ENCODE measurements at regions not wholly inside any gene's neighbourhood (a gene's known extent, or its start where the extent isn't known, plus 50 kb on each side); places are given as distances from the start of the nearest gene placed in this dataset.

GRCh38 chr9:124197177-124198095 lies 60.3 kb upstream of the NEK6 start:
- Mint-ChIP-seq H3K9me3 (peaks cover 0 to 11% (median 4%) of the 10 kb centered on the region in 6 donors), H3K4me3 (peak overlapping the region; percentile 69 to 78 (median 75)), H3K27me3 (ENCODE audit: low read depth in 3 of 3) (peaks cover 0 to 2% (median 1%) of the 10 kb centered on the region in 3 donors), H3K4me1 (peaks cover 58 to 60% of the 10 kb centered on the region in 2 donors), H3K27ac (peak overlapping the region; percentile 59 to 87 (median 72)), H3K36me3 (peaks cover 8% of the 10 kb centered on the region in 3 donors)
- peak; percentile 44 to 60 (median 55) for DNase-seq

- H3K4me3 Mint-ChIP-seq = peak overlapping the region in 4 of 5 donors; percentile 42 to 78 (median 62)
- H3K36me3 Mint-ChIP-seq = peaks cover 8% of the 10 kb centered on the region in 3 donors
- H3K27ac Mint-ChIP-seq = peak overlapping the region in 1 of 6 donors; percentile 71
- H3K9me3 Mint-ChIP-seq = peaks cover 0 to 11% (median 4%) of the 10 kb centered on the region in 6 donors
- peaks cover 0 to 2% (median under 1%) of the 10 kb centered on the region in 3 donors for H3K27me3 Mint-ChIP-seq (ENCODE audit: low read depth in 3 of 3)
- DNase-seq = no peak
- H3K4me1 Mint-ChIP-seq = peaks cover 67 to 69% of the 10 kb centered on the region in 2 donors
Observed at GRCh38 chr9:124198331-124198730, 59.4 kb upstream of the NEK6 start.

GRCh38 chr9:124198948-124199347 lies 58.8 kb upstream of the NEK6 start:
- Mint-ChIP-seq H3K9me3 (peaks cover 0 to 11% (median 4%) of the 10 kb centered on the region in 6 donors), H3K36me3 (peaks cover 8% of the 10 kb centered on the region in 3 donors), H3K27me3 (ENCODE audit: low read depth in 3 of 3) (peaks cover 0 to 2% (median 0%) of the 10 kb centered on the region in 3 donors), H3K4me3 (no peak overlapping the region), H3K4me1 (peaks cover 73 to 75% of the 10 kb centered on the region in 2 donors), H3K27ac (no peak overlapping the region)
- no peak for DNase-seq

GRCh38 chr9:124199474-124199873 lies 58.3 kb upstream of the NEK6 start:
- H3K27ac Mint-ChIP-seq = no peak overlapping the region
- H3K27me3 Mint-ChIP-seq (ENCODE audit: low read depth in 3 of 3) = peaks cover 0 to 2% (median 0%) of the 10 kb centered on the region in 3 donors
- peak overlapping the region in 1 of 5 donors; percentile 5 for H3K4me3 Mint-ChIP-seq
- DNase-seq = no peak
- peaks cover 0 to 11% (median 4%) of the 10 kb centered on the region in 6 donors for H3K9me3 Mint-ChIP-seq
- H3K36me3 Mint-ChIP-seq = peaks cover 8% of the 10 kb centered on the region in 3 donors
- H3K4me1 Mint-ChIP-seq = peaks cover 78 to 79% of the 10 kb centered on the region in 2 donors

GRCh38 chr9:124202447-124202971 lies 55.2 kb upstream of the NEK6 start:
- Mint-ChIP-seq H3K27ac (peak overlapping the region; percentile 82 to 97 (median 96)), H3K4me1 (peaks cover 88 to 91% of the 10 kb centered on the region in 2 donors), H3K36me3 (peaks cover 0 to 3% (median 0%) of the 10 kb centered on the region in 3 donors), H3K27me3 (ENCODE audit: low read depth in 3 of 3) (peaks cover 0 to under 1% (median 0%) of the 10 kb centered on the region in 3 donors), H3K4me3 (peak overlapping the region; percentile 63 to 86 (median 83)), H3K9me3 (no peaks in the 10 kb centered on the region)
- DNase-seq = peak; percentile 42 to 61 (median 52)

GRCh38 chr9:124205686-124206352 lies 51.9 kb upstream of the NEK6 start:
- Mint-ChIP-seq H3K27ac (peak overlapping the region in 3 of 6 donors; percentile 32 to 78 (median 47)), H3K4me3 (peak overlapping the region in 1 of 5 donors; percentile 38), H3K36me3 (peaks cover 0 to 3% (median 0%) of the 10 kb centered on the region in 3 donors), H3K27me3 (ENCODE audit: low read depth in 3 of 3) (peaks cover 0 to 4% (median 1%) of the 10 kb centered on the region in 3 donors), H3K9me3 (peaks cover 0 to 1% (median 0%) of the 10 kb centered on the region in 6 donors), H3K4me1 (peaks cover 85 to 93% of the 10 kb centered on the region in 2 donors)
- no peak for DNase-seq

GRCh38 chr9:124206391-124206790 lies 51.4 kb upstream of the NEK6 start:
- Mint-ChIP-seq H3K27me3 (ENCODE audit: low read depth in 3 of 3) (peaks cover 0 to 4% (median 1%) of the 10 kb centered on the region in 3 donors), H3K4me3 (peak overlapping the region in 3 of 5 donors; percentile 38 to 55 (median 53)), H3K9me3 (peaks cover 0 to 1% (median 0%) of the 10 kb centered on the region in 6 donors), H3K36me3 (peaks cover 0 to 3% (median 0%) of the 10 kb centered on the region in 3 donors), H3K27ac (peak overlapping the region in 3 of 6 donors; percentile 71 to 78 (median 76)), H3K4me1 (peaks cover 83 to 93% of the 10 kb centered on the region in 2 donors)
- DNase-seq = no peak
